Esophagus muscularis mucosa (tissue), 3 donors: ENCODE measurements at regions not wholly inside any gene's neighbourhood (a gene's known extent, or its start where the extent isn't known, plus 50 kb on each side); places are given as distances from the start of the nearest gene placed in this dataset.

Source experiments
- CTCF ChIP-seq, 3 experiments: fragments of 200-600 bp in 2 of 3; fragments of 450-650 bp in 1 of 3; sonication (generic) in 2 of 3; IDR thresholded peaks; one replicate each; pipeline ENCODE4 v1.5.1; 2017 to 2019; ENCODE audit warnings: antibody characterized with exemption in 3 of 3, mild to moderate bottlenecking in 2 of 3, moderate library complexity in 1 of 3
- POLR2A ChIP-seq: fragments of 450-650 bp; IDR thresholded peaks from one replicate; pipeline ENCODE4 v1.6.1; 2017; ENCODE audit warnings: antibody characterized with exemption, moderate library complexity, mild to moderate bottlenecking, low read depth

- TF ChIP-seq CTCF (IDR thresholded peaks at IDR 0.05), result no peak
- TF ChIP-seq POLR2A, result no peak
Measured at GRCh38 chr16:87061243-87061920, 255.8 kb downstream of the C16orf95 start.
